ENCODE measurements at regions not wholly inside any gene's neighbourhood (a gene's known extent, or its start where the extent isn't known, plus 50 kb on each side); places are given as distances from the start of the nearest gene placed in this dataset.

DNA sequence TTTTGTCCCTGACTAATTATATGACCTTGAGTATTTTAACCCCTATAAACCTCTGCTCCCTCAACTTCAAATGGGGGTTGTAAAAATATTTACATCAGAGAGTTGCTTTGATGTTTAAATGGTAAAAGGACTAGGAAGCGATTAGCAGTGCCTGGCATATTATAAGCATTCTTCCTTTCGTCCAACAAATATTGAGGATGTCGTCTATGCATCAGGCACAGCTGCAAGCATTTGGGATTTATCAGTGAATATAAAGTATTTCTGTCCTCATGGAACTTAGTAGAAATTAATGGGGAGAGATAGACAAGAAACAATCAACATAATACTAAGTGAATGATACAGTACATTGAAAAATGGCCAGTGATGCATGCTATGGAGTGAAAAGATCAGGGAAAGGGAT lies 115.5 kb upstream of the EDNRA start:
- Histone ChIP-seq H3K4me1 (peaks cover 0 to 36% (median 25%) of the 10 kb centered on the region in 4 donors), H3K27me3 (no peaks in the 10 kb centered on the region), H3K9me3 (no peaks in the 10 kb centered on the region), H3K27ac (no peak overlapping the region), H3K4me3 (no peak overlapping the region), H3K36me3 (no peaks in the 10 kb centered on the region)
- WGBS, 5 donors, result 75 to 89% (median 84%) methylated on average over 3 of the region's 3 CpGs
- no peak for TF ChIP-seq POLR2A (IDR thresholded peaks at IDR 0.05)
- no peak for TF ChIP-seq POLR2AphosphoS5 (IDR thresholded peaks at IDR 0.05)
- no peak for TF ChIP-seq EP300 (IDR thresholded peaks at IDR 0.05)
- TF ChIP-seq, protein P1, sequence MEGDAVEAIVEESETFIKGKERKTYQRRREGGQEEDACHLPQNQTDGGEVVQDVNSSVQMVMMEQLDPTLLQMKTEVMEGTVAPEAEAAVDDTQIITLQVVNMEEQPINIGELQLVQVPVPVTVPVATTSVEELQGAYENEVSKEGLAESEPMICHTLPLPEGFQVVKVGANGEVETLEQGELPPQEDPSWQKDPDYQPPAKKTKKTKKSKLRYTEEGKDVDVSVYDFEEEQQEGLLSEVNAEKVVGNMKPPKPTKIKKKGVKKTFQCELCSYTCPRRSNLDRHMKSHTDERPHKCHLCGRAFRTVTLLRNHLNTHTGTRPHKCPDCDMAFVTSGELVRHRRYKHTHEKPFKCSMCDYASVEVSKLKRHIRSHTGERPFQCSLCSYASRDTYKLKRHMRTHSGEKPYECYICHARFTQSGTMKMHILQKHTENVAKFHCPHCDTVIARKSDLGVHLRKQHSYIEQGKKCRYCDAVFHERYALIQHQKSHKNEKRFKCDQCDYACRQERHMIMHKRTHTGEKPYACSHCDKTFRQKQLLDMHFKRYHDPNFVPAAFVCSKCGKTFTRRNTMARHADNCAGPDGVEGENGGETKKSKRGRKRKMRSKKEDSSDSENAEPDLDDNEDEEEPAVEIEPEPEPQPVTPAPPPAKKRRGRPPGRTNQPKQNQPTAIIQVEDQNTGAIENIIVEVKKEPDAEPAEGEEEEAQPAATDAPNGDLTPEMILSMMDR (IDR thresholded peaks at IDR 0.05), result no peak
- intact Hi-C loops (cut with DNase I; ENCODE audit: low total_unique reads), result no loop called here
- no peak for DNase-seq

DNA sequence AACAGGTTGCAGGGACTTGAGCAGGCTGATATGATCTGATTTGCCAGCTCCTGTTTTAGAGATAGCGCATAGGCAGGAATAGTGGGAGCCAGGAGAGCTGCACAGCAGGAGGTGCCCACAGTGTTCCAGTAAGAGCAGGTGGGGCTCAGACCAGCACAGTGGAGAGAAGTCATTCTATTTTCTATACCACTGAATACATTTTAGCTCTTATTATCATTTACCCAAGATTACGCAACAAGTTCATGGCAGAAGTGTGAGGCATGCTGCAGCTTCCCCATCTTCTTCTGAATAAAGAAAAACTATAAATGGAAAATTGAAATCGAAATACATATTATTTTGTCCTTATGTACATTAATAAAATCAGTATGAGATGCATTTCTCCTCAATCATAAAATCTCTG lies 114.7 kb upstream of the EDNRA start:
- WGBS, 5 donors, result 85 to 94% (median 90%) methylated on average over 3 of the region's 3 CpGs
- intact Hi-C loops (cut with DNase I; ENCODE audit: low total_unique reads), result no loop called here
- no peaks in the 10 kb centered on the region for H3K9me3 ChIP-seq

DNA sequence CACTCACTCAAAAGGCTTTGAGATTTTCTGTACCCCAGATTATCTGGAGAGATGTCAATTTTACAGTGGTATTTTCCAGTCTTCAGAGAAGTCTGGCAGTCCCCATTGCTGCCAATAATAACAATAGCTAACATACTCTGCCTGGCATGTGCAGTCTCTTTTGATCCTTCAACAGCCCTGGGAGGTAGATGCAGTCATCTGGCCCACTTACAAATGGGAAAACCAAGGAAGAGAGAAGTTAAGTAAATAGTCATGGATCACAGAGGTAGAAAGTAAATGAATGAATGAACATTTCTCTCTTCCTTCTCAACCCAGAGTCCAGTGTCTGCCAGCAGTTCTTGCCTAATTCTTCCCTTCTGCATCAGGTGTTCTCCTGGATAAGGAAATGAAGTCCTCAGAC lies 113.0 kb upstream of the EDNRA start:
- no peak for DNase-seq
- intact Hi-C loops (cut with DNase I; ENCODE audit: low total_unique reads), result no loop called here
- H3K4me1 ChIP-seq, result peaks cover 0 to 17% (median 12%) of the 10 kb centered on the region in 4 donors
- H3K36me3 ChIP-seq, result no peaks in the 10 kb centered on the region
- H3K27ac ChIP-seq, result no peak overlapping the region
- no peaks in the 10 kb centered on the region for H3K27me3 ChIP-seq
- no peak overlapping the region for H3K4me3 ChIP-seq
- H3K9me3 ChIP-seq, result no peaks in the 10 kb centered on the region
- TF ChIP-seq, protein P1 (IDR thresholded peaks at IDR 0.05), result no peak
- TF ChIP-seq POLR2AphosphoS5 (IDR thresholded peaks at IDR 0.05) (no peak), EP300 (IDR thresholded peaks at IDR 0.05) (no peak), POLR2A (IDR thresholded peaks at IDR 0.05) (no peak)

More for the DNA sequence above, 114.7 kb upstream of the EDNRA start:
- no peaks in the 10 kb centered on the region for H3K36me3 ChIP-seq
- no peak for TF ChIP-seq POLR2AphosphoS5 (IDR thresholded peaks at IDR 0.05)
- no peak for TF ChIP-seq EP300 (IDR thresholded peaks at IDR 0.05)
- TF ChIP-seq POLR2A (IDR thresholded peaks at IDR 0.05), result no peak
- TF ChIP-seq, protein P1 (IDR thresholded peaks at IDR 0.05), result no peak
- H3K27me3 ChIP-seq, result no peaks in the 10 kb centered on the region
- no peak overlapping the region for H3K4me3 ChIP-seq
- no peak overlapping the region for H3K27ac ChIP-seq
- H3K4me1 ChIP-seq, result peaks cover 0 to 35% (median 26%) of the 10 kb centered on the region in 4 donors
- DNase-seq, result no peak

DNA sequence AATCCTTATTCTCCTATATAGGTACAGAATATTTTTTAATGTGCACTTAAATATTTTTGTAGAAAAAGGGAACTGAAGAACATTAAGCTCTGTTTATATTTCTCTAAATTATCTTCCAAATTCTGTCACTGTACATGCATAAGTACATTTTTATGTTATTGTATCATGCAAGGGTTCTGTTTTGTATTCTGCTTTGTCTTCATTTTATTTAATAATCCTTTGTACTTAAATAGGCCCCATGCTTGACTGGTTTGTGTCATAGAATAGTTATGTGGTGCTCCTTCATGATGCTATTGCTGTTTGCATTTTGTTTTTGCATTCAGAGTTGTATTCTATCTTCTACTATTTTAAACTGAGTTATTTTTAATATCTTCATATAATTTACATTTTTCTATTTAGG lies 111.9 kb upstream of the EDNRA start:
- peak in 1 of 2 donors; percentile 30 for DNase-seq
- intact Hi-C loops (cut with DNase I; ENCODE audit: low total_unique reads), result no loop called here
- peaks cover 0 to 7% (median 3%) of the 10 kb centered on the region in 4 donors for H3K4me1 ChIP-seq
- TF ChIP-seq POLR2AphosphoS5 (IDR thresholded peaks at IDR 0.05), result no peak
- TF ChIP-seq, protein P1 (IDR thresholded peaks at IDR 0.05), result no peak
- TF ChIP-seq POLR2A (IDR thresholded peaks at IDR 0.05), result no peak
- H3K27me3 ChIP-seq, result no peaks in the 10 kb centered on the region
- H3K9me3 ChIP-seq, result no peaks in the 10 kb centered on the region
- no peak overlapping the region for H3K27ac ChIP-seq
- H3K4me3 ChIP-seq, result no peak overlapping the region
- H3K36me3 ChIP-seq, result no peaks in the 10 kb centered on the region
